ENCODE measurements at regions not wholly inside any gene's neighbourhood (a gene's known extent, or its start where the extent isn't known, plus 50 kb on each side); places are given as distances from the start of the nearest gene placed in this dataset.
A peak's percentile ranks its signal among the peaks of the same experiment; 100 is the strongest.

GRCh38 chr20:10873026-10873425 lies 199.2 kb upstream of the JAG1 start:
- Histone ChIP-seq H3K9me3 (ENCODE audit: low read depth) (no peaks in the 10 kb centered on the region), H3K4me1 (ENCODE audit: low read depth) (no peaks in the 10 kb centered on the region), H3K4me3 (no peak overlapping the region), H3K27me3 (no peaks in the 10 kb centered on the region), H3K36me3 (no peaks in the 10 kb centered on the region), H3K27ac (no peak overlapping the region)
- TF ChIP-seq CTCF (IDR thresholded peaks at IDR 0.05; ENCODE audit: low read depth, low read length) = no peak
- DNase-seq (ENCODE audit: low read depth in 1 of 2, low spot score in 1 of 2) = no peak

DNA sequence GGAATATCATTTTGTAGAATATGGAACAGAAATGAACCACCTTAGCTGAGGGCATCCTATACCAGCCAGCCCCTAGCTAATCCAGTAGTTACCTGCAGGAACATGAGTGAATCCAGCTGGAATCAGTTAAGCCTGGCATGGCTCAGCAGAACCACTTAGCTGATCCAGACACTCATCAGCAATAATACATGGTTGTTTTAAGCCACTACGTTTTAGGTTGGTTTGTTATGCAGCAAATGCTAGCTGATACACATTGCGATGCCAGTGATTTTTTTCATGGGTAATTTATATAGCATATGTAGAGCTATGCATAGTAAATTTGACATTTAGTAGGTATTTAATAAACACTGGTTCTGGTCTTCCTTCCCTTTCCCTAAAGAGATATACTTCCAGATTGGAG lies 201.9 kb upstream of the JAG1 start:
- no peak for DNase-seq (ENCODE audit: low read depth in 1 of 2, low spot score in 1 of 2)
- Histone ChIP-seq H3K27ac (no peak overlapping the region), H3K36me3 (no peaks in the 10 kb centered on the region), H3K4me3 (no peak overlapping the region), H3K9me3 (ENCODE audit: low read depth) (no peaks in the 10 kb centered on the region), H3K4me1 (ENCODE audit: low read depth) (no peaks in the 10 kb centered on the region), H3K27me3 (no peaks in the 10 kb centered on the region)
- no peak for TF ChIP-seq CTCF (IDR thresholded peaks at IDR 0.05; ENCODE audit: low read depth, low read length)

DNA sequence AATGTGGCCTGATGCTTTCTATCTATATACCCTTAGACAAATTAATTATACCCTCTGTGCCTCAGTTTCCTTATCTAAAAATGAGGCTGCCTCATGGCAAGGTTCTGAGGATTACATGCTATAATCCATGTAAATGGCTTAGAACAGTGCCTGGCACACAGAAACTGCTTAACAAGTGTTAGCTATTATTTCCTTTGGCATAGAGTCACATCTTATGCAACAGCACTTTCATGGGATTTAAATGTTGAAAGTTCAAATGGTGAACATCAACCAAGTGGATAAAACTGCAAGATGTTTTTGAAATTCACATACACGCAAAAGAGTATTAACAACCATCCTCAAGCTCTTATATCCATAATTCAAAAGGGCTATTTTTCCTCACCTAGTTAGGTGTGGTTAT lies 202.8 kb upstream of the JAG1 start:
- no peak overlapping the region for H3K4me3 ChIP-seq
- peak in 1 of 2 donors; percentile 66 for DNase-seq (ENCODE audit: low read depth in 1 of 2, low spot score in 1 of 2)
- no peaks in the 10 kb centered on the region for H3K4me1 ChIP-seq (ENCODE audit: low read depth)
- no peaks in the 10 kb centered on the region for H3K27me3 ChIP-seq
- no peaks in the 10 kb centered on the region for H3K9me3 ChIP-seq (ENCODE audit: low read depth)
- no peak overlapping the region for H3K27ac ChIP-seq
- no peak for TF ChIP-seq CTCF (IDR thresholded peaks at IDR 0.05; ENCODE audit: low read depth, low read length)
- no peaks in the 10 kb centered on the region for H3K36me3 ChIP-seq

DNA sequence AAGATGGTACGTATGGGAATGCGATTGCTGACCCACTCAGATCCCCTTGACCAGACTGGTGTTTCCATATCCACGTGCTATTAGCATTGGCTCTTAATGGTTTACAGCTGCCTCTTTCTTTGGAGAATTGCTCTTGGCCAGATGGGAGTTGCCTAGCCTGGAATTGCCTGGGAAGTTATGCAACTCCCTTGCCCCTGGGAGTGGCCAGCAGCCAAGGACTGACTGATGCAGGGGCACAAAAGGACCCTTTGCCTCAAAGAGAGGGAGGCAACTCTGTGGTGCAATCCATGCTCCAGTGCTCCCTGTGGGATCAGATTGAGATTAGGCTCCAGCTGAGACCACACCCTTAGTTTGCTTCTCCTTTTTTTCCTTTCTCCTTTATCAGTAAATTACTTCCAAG lies 203.5 kb upstream of the JAG1 start:
- DNase-seq (ENCODE audit: low read depth in 1 of 2, low spot score in 1 of 2) = peak in 1 of 2 donors; percentile 70
- Histone ChIP-seq H3K27me3 (no peaks in the 10 kb centered on the region), H3K4me3 (no peak overlapping the region), H3K36me3 (no peaks in the 10 kb centered on the region), H3K27ac (no peak overlapping the region), H3K4me1 (ENCODE audit: low read depth) (no peaks in the 10 kb centered on the region), H3K9me3 (ENCODE audit: low read depth) (no peaks in the 10 kb centered on the region)
- TF ChIP-seq CTCF (IDR thresholded peaks at IDR 0.05; ENCODE audit: low read depth, low read length) = no peak

DNA sequence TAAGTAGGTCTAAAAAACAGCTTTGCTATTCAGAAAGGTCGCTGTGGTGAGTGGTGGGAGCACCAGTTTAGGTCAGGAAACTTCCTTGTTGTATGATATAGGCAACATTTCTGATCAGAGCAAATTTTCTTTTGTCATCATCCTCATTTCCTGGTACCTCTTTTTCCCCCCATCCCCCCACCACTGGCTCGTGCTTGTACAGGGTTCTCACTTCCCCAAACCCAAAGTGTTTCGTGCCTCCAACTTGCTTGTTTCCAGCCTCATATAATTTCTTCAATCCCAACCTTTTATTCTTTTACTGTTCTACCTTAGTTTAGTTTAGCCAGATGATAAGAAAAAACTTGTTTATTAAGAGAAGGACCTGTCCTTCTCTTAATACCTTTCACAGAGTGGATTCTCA lies 209.4 kb upstream of the JAG1 start:
- no peak for TF ChIP-seq CTCF (IDR thresholded peaks at IDR 0.05; ENCODE audit: low read depth, low read length)
- Histone ChIP-seq H3K9me3 (ENCODE audit: low read depth) (no peaks in the 10 kb centered on the region), H3K27ac (no peak overlapping the region), H3K4me3 (no peak overlapping the region), H3K36me3 (no peaks in the 10 kb centered on the region), H3K4me1 (ENCODE audit: low read depth) (no peaks in the 10 kb centered on the region), H3K27me3 (no peaks in the 10 kb centered on the region)
- no peak for DNase-seq (ENCODE audit: low read depth in 1 of 2, low spot score in 1 of 2)

DNA sequence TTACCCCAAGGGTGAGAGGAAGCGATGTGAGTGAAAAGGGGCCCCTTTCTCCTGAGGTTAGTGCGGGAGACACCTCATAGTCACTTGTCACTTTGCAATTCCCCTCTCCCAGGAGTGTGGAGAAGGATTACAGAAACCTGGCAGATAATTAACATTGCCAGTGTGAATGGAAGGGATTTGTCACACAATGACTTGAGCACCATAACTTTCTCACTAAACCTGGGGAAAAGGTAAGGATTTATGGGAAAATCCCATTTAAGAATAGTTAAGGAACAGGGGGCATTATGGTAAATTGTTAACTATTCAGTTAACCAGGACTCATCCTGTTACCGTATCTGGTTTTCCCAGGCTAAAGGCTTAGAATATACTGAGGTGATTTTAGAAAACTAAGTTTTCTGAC lies 219.5 kb upstream of the JAG1 start:
- Histone ChIP-seq H3K9me3 (ENCODE audit: low read depth) (no peaks in the 10 kb centered on the region), H3K27ac (peak overlapping the region; percentile 66), H3K4me3 (no peak overlapping the region), H3K4me1 (ENCODE audit: low read depth) (peaks cover 11% of the 10 kb centered on the region), H3K27me3 (no peaks in the 10 kb centered on the region), H3K36me3 (no peaks in the 10 kb centered on the region)
- no peak for TF ChIP-seq CTCF (IDR thresholded peaks at IDR 0.05; ENCODE audit: low read depth, low read length)
- peak in 1 of 2 donors; percentile 35 for DNase-seq (ENCODE audit: low read depth in 1 of 2, low spot score in 1 of 2)
